Prostate gland (tissue), 2 donors: ENCODE measurements at regions not wholly inside any gene's neighbourhood (a gene's known extent, or its start where the extent isn't known, plus 50 kb on each side); places are given as distances from the start of the nearest gene placed in this dataset.

Source experiments
- POLR2A ChIP-seq: fragments of 450-650 bp; IDR thresholded peaks from one replicate; pipeline ENCODE4 v1.6.1; 2016; ENCODE audit warnings: antibody characterized with exemption, mild to moderate bottlenecking
- TF ChIP-seq, protein P1 (sequence below), 4 experiments: fragments of 200-600 bp in 2 of 4; fragments of 450-650 bp in 2 of 4; sonication (generic) in 2 of 4; IDR thresholded peaks; 1 replicate in 3 of 4; 2 replicates in 1 of 4; pipeline ENCODE4 v1.5.1; 2016 to 2019; ENCODE audit warnings: antibody characterized with exemption in 4 of 4, mild to moderate bottlenecking in 2 of 4, moderate library complexity in 2 of 4

DNA sequence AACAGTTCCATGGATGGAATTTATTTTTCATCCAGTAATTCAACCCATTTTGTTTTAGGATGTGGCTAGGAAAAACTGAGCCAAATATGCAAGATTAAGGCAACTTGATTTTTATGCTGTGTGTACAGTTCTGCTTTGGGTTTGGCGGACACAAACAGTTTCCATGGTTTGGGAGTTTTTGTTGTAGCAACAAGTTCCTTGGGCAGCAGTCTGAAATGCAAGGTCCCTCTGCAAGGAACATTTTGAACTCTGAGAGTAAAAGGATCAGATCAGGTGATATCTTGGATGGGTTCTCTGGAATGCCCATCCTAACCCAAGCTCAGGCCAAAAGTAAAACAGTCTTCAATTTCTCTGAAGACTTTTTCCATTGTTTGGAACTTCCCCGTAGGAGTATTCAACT is 161.2 kb downstream of the TMX1 start:
- TF ChIP-seq, protein P1, sequence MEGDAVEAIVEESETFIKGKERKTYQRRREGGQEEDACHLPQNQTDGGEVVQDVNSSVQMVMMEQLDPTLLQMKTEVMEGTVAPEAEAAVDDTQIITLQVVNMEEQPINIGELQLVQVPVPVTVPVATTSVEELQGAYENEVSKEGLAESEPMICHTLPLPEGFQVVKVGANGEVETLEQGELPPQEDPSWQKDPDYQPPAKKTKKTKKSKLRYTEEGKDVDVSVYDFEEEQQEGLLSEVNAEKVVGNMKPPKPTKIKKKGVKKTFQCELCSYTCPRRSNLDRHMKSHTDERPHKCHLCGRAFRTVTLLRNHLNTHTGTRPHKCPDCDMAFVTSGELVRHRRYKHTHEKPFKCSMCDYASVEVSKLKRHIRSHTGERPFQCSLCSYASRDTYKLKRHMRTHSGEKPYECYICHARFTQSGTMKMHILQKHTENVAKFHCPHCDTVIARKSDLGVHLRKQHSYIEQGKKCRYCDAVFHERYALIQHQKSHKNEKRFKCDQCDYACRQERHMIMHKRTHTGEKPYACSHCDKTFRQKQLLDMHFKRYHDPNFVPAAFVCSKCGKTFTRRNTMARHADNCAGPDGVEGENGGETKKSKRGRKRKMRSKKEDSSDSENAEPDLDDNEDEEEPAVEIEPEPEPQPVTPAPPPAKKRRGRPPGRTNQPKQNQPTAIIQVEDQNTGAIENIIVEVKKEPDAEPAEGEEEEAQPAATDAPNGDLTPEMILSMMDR (IDR thresholded peaks at IDR 0.05), result no peak
- TF ChIP-seq POLR2A, result no peak
